ENCODE measurements at regions not wholly inside any gene's neighbourhood (a gene's known extent, or its start where the extent isn't known, plus 50 kb on each side); places are given as distances from the start of the nearest gene placed in this dataset.

GRCh38 chr2:12915787-12916186 lies 199.1 kb downstream of the TRIB2 start:
- TF ChIP-seq REST (IDR thresholded peaks at IDR 0.05; ENCODE audit: insufficient read depth in 1 of 2, low read depth in 2 of 2, low read length in 1 of 2) (no peak), TCF7L2 (IDR thresholded peaks at IDR 0.05; ENCODE audit: low read depth, low read length) (no peak), POLR2AphosphoS5 (IDR thresholded peaks at IDR 0.05; ENCODE audit: low read depth, low read length) (no peak), SIN3A (IDR thresholded peaks at IDR 0.05; ENCODE audit: borderline replicate concordance, insufficient read depth, low read depth, low read length) (no peak), CTCF (IDR thresholded peaks at IDR 0.05) (no peak)
- in situ Hi-C loops (cut with HindIII; ENCODE audit: low pct_unique_long_range_greater_than_20kb, low sequenced_read_pairs) (no loop called here), intact Hi-C loops (cut with micrococcal nuclease; ENCODE audit: unreplicated experiment) (no loop called here)
- Histone ChIP-seq H3K4me1 (ENCODE audit: control insufficient read depth, insufficient read depth, low read length) (no peaks in the 10 kb centered on the region), H3K9me3 (ENCODE audit: control insufficient read depth, insufficient read depth, low read depth, low read length) (no peaks in the 10 kb centered on the region), H3K27ac (ENCODE audit: low read length) (no peak overlapping the region), H3K36me3 (ENCODE audit: control insufficient read depth, insufficient read depth, low read length) (no peaks in the 10 kb centered on the region), H3K27me3 (ENCODE audit: control insufficient read depth, insufficient read depth, low read length) (no peaks in the 10 kb centered on the region), H3K4me3 (ENCODE audit: low read depth in 2 of 2, low read length in 2 of 2) (no peak overlapping the region)
- BruUV-seq (replicated peaks), result no TSS peak
- POLR2A ChIA-PET, result no interaction called here
- no peak for ATAC-seq
- no peak for DNase-seq (ENCODE audit: low read depth, low spot score)
- CTCF ChIA-PET, result no interaction called here

- in situ Hi-C loops (cut with HindIII; ENCODE audit: low pct_unique_long_range_greater_than_20kb, low sequenced_read_pairs), result no loop called here
- ChIA-PET POLR2A (no interaction called here), CTCF (no interaction called here)
- H3K4me3 ChIP-seq (ENCODE audit: low read depth in 2 of 2, low read length in 2 of 2), result no peak overlapping the region
- H3K27ac ChIP-seq (ENCODE audit: low read length), result no peak overlapping the region
- no peak for TF ChIP-seq TCF7L2 (IDR thresholded peaks at IDR 0.05; ENCODE audit: low read depth, low read length)
- TF ChIP-seq SIN3A (IDR thresholded peaks at IDR 0.05; ENCODE audit: borderline replicate concordance, insufficient read depth, low read depth, low read length), result no peak
- no peak for TF ChIP-seq POLR2AphosphoS5 (IDR thresholded peaks at IDR 0.05; ENCODE audit: low read depth, low read length)
- no peak for TF ChIP-seq REST (IDR thresholded peaks at IDR 0.05; ENCODE audit: insufficient read depth in 1 of 2, low read depth in 2 of 2, low read length in 1 of 2)
- TF ChIP-seq CTCF (IDR thresholded peaks at IDR 0.05), result no peak
- H3K27me3 ChIP-seq (ENCODE audit: control insufficient read depth, insufficient read depth, low read length), result no peaks in the 10 kb centered on the region
- H3K36me3 ChIP-seq (ENCODE audit: control insufficient read depth, insufficient read depth, low read length), result no peaks in the 10 kb centered on the region
- H3K9me3 ChIP-seq (ENCODE audit: control insufficient read depth, insufficient read depth, low read depth, low read length), result no peaks in the 10 kb centered on the region
- ATAC-seq (no peak), DNase-seq (ENCODE audit: low read depth, low spot score) (no peak)
- intact Hi-C loops (cut with micrococcal nuclease; ENCODE audit: unreplicated experiment), result no loop called here
- no peaks in the 10 kb centered on the region for H3K4me1 ChIP-seq (ENCODE audit: control insufficient read depth, insufficient read depth, low read length)
- BruUV-seq (replicated peaks), result no TSS peak
Observed at GRCh38 chr2:12918138-12918834, 201.6 kb downstream of the TRIB2 start.

Data from Panc1 (cell line).